GM12872 (cell line): ENCODE measurements at regions not wholly inside any gene's neighbourhood (a gene's known extent, or its start where the extent isn't known, plus 50 kb on each side); places are given as distances from the start of the nearest gene placed in this dataset.
A peak's percentile ranks its signal among the peaks of the same experiment; 100 is the strongest.

ENCODE experiments used
- TF ChIP-seq, protein P1 (sequence below): IDR thresholded peaks from 3 replicates; pipeline ENCODE4 v1.5.1; 2011; ENCODE audit warnings: low read depth, mild to moderate bottlenecking, low read length, moderate library complexity; ENCODE audit not compliant: insufficient read depth

DNA sequence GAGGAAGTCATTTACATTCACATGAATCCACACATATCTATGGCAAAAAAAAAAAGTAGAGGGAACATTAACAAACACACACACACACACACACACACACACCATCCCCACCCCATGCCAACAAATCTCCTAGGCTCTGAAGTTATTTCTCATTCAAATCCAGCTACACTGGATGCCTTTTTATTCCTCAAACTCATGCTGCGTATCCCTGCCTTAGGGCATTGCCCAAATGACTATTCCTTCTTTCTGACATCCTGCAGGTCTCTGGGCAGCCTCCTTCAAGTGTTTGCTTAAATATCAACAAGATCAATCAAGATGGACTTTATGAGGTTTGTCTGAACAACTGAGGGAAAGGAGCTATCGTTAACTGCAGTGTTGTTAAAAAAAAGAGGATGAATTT lies 106.5 kb upstream of the FAM9A start:
- TF ChIP-seq, protein P1, sequence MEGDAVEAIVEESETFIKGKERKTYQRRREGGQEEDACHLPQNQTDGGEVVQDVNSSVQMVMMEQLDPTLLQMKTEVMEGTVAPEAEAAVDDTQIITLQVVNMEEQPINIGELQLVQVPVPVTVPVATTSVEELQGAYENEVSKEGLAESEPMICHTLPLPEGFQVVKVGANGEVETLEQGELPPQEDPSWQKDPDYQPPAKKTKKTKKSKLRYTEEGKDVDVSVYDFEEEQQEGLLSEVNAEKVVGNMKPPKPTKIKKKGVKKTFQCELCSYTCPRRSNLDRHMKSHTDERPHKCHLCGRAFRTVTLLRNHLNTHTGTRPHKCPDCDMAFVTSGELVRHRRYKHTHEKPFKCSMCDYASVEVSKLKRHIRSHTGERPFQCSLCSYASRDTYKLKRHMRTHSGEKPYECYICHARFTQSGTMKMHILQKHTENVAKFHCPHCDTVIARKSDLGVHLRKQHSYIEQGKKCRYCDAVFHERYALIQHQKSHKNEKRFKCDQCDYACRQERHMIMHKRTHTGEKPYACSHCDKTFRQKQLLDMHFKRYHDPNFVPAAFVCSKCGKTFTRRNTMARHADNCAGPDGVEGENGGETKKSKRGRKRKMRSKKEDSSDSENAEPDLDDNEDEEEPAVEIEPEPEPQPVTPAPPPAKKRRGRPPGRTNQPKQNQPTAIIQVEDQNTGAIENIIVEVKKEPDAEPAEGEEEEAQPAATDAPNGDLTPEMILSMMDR = no peak

DNA sequence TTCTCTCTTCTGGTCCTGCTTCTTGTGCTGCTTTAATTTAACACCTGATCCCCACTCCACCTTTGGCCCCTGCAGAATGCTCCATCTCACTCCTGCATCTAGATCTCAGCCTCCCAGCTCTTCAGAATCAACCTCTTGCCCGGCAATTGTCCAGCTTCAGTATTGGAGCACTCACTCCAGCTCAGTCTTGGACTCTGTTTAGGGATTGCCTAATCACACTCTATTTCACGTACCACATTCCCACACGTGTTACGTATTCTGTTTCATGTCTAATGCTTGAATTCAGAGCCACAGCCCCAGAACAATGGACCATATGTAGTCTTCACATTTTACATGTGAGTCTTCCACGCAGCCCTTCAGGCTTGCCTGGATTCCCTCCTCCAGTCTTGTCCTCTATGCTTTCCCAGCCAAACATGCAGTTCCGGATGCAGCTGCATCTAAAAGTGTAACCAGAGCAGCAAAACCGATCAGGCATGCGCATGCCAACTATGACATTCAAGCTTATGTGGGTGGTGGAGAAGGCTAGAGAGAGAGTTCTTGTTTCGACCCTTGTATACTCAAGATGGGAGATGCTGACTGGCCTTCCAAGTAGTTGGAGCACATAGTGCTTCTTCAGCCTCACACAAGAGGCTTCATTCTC lies 105.2 kb upstream of the FAM9A start:
- TF ChIP-seq, protein P1 = no peak

DNA sequence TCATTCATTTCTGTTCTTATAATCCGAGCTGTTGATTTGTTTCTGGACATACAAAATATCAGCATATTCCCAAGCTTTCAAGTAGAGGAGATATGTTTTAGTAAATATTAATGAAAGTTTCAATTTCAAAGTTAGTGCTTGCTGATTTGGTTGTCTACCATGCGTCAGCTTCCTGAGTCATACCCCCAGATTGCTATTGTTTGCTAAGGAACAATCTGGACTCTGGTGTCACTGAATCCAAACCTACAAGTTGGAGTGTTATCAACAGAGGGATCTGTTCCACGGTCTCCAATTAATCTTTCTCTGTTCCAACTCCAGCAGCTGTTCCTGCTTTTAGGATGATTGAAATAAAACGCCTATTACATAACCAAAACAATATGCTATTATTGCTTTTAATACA lies 96.1 kb upstream of the FAM9A start:
- TF ChIP-seq, protein P1 = no peak

DNA sequence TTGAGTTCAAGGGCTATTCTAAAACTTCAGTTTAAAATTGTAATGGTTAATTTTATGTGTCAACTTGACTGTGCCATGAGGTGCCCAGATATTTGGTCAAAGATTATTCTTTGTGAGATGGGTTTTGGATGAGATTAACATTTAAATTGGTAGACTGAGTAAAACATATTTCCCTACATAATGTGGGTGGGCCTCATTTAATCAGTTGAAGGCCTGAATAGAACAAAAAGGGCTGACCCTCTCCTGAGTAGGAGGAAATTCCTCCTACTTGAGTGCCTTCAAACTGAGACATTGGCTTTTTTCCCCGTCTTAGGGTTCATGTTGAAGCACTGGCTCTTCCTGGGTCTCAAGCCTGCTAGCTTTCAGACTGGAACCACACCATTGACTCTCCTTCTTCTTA lies 89.6 kb upstream of the FAM9A start:
- TF ChIP-seq, protein P1 = no peak

DNA sequence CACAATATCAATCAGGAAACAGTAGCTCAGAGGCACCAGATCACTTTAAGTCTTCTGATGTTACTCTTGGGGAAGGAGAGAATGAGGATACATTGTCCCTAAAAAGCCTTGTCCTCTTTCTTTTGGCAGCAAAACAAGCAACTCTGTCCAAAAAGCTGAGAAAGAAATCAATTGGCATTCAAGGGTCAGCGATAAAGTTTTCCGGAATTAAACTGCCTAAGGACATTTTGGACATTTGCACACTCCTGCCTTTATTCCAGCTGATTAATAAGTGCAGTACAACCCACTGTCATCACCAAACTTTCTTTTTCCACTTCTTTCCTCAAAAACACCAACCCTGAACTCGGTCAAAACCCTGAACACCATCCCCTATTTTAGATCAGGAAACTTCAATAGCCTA lies 85.8 kb upstream of the FAM9A start:
- TF ChIP-seq, protein P1 = no peak

DNA sequence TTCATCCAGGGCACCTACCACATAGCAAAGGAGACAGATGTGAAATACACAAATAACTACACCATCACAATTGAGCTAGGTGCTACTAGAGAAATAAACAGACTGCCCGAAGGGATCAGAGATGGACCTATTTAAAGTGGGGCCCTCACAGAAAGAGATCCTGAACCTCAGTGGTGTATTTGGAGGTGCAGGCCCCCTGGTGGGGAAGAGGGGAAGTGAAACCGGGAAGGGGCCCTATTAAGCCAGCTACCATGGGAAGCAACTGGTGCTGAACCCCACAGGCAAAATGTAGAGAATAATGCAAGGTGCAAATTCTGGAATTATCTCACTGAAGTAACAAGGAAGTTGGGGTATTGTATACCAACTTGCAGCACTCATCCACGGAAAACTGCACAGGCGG lies 78.6 kb upstream of the FAM9A start:
- TF ChIP-seq, protein P1 = peak; percentile 63

DNA sequence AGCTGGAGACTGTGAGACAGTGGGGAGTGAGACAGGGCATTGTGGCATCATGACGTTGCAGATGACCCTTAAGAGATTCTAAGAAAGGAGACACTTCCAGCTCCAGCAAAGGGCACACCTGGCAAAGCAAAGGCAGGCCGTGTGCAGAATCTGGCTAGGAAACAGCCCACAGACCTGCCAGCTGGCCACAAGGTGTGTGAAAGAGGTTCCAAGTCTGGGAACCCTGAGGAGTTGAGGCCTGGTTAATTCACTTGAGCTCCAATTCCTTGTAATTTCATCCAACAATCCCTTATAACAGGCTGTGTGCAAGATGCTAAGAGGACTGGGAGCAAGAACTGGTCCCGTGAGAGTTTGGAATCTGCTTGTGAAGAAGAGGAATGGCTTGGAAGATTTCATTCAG lies 72.8 kb upstream of the FAM9A start:
- TF ChIP-seq, protein P1 = no peak
